ENCODE measurements at regions not wholly inside any gene's neighbourhood (a gene's known extent, or its start where the extent isn't known, plus 50 kb on each side); places are given as distances from the start of the nearest gene placed in this dataset.

DNA sequence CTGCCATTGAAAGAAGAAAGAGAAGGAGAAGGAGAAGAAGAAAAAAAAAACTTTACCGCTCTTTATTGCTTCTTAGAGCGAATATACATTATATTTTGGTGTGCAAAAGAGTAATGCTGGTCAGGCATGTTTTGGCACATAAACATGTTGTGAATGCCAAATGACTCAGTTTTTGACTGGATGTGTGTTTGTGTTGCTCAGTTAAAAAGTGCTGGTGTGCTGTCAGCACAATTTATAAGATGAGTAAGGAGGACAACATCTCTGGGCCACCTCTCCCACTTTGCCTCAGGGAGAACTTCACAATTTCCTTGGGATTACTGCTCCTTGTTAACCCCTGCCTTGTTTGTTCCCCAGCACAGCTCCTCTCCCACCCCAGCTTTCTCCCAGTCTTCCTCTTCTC, 584.8 kb downstream of the ETNK1 start:
- Histone ChIP-seq H3K9me3 (ENCODE audit: severe bottlenecking) (peaks cover under 1% of the 10 kb centered on the region), H3K36me3 (no peaks in the 10 kb centered on the region), H3K27ac (no peak overlapping the region), H3K27me3 (ENCODE audit: insufficient read depth, low read depth, severe bottlenecking) (no peaks in the 10 kb centered on the region), H3K4me3 (ENCODE audit: low read depth, low read length) (no peak overlapping the region)
- TF ChIP-seq, protein P1, sequence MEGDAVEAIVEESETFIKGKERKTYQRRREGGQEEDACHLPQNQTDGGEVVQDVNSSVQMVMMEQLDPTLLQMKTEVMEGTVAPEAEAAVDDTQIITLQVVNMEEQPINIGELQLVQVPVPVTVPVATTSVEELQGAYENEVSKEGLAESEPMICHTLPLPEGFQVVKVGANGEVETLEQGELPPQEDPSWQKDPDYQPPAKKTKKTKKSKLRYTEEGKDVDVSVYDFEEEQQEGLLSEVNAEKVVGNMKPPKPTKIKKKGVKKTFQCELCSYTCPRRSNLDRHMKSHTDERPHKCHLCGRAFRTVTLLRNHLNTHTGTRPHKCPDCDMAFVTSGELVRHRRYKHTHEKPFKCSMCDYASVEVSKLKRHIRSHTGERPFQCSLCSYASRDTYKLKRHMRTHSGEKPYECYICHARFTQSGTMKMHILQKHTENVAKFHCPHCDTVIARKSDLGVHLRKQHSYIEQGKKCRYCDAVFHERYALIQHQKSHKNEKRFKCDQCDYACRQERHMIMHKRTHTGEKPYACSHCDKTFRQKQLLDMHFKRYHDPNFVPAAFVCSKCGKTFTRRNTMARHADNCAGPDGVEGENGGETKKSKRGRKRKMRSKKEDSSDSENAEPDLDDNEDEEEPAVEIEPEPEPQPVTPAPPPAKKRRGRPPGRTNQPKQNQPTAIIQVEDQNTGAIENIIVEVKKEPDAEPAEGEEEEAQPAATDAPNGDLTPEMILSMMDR (IDR thresholded peaks at IDR 0.05; ENCODE audit: low read depth, low read length) = no peak
- no peak for DNase-seq

GRCh38 chr12:23210573-23210972, 585.6 kb downstream of the ETNK1 start:
- no peaks in the 10 kb centered on the region for H3K27me3 ChIP-seq (ENCODE audit: insufficient read depth, low read depth, severe bottlenecking)
- no peak overlapping the region for H3K4me3 ChIP-seq (ENCODE audit: low read depth, low read length)
- H3K27ac ChIP-seq = no peak overlapping the region
- peaks cover 4% of the 10 kb centered on the region for H3K9me3 ChIP-seq (ENCODE audit: severe bottlenecking)
- no peaks in the 10 kb centered on the region for H3K36me3 ChIP-seq
- TF ChIP-seq, protein P1 (IDR thresholded peaks at IDR 0.05; ENCODE audit: low read depth, low read length) = no peak
- no peak for DNase-seq

- Histone ChIP-seq H3K27me3 (ENCODE audit: insufficient read depth, low read depth, severe bottlenecking) (no peaks in the 10 kb centered on the region), H3K36me3 (no peaks in the 10 kb centered on the region), H3K9me3 (ENCODE audit: severe bottlenecking) (peaks cover 4% of the 10 kb centered on the region), H3K4me3 (ENCODE audit: low read depth, low read length) (no peak overlapping the region), H3K27ac (no peak overlapping the region)
- DNase-seq = no peak
- TF ChIP-seq, protein P1 (IDR thresholded peaks at IDR 0.05; ENCODE audit: low read depth, low read length) = no peak
Observed at GRCh38 chr12:23211384-23212320, 586.7 kb downstream of the ETNK1 start.

DNA sequence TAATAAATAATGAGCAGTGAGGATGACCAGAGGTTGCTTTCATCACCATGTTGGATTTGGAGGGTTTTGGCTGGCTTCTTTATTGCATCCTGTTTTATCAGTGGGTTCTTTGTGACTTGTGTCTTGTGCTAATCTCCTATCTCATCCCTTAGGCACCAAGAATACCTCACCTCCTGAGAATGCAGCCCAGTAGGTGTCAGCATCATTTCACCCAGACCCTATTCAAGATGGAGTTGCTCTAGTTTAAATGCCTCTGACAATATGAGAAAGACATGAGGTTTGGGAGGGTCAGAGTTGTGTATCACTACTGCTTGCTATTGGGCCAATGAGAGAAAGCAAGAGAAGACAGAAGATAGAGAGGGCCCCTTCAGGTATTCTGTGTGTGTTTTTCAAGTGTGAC, 592.2 kb downstream of the ETNK1 start:
- peak; percentile 18 for DNase-seq
- Histone ChIP-seq H3K4me3 (ENCODE audit: low read depth, low read length) (no peak overlapping the region), H3K9me3 (ENCODE audit: severe bottlenecking) (peaks cover 4% of the 10 kb centered on the region), H3K36me3 (no peaks in the 10 kb centered on the region), H3K27ac (no peak overlapping the region), H3K27me3 (ENCODE audit: insufficient read depth, low read depth, severe bottlenecking) (no peaks in the 10 kb centered on the region)
- TF ChIP-seq, protein P1 (IDR thresholded peaks at IDR 0.05; ENCODE audit: low read depth, low read length) = no peak

- Histone ChIP-seq H3K36me3 (no peaks in the 10 kb centered on the region), H3K27ac (no peak overlapping the region), H3K4me3 (ENCODE audit: low read depth, low read length) (no peak overlapping the region), H3K27me3 (ENCODE audit: insufficient read depth, low read depth, severe bottlenecking) (no peaks in the 10 kb centered on the region), H3K9me3 (ENCODE audit: severe bottlenecking) (peaks cover 4% of the 10 kb centered on the region)
- no peak for DNase-seq
- TF ChIP-seq, protein P1 (IDR thresholded peaks at IDR 0.05; ENCODE audit: low read depth, low read length) = no peak
Observed at GRCh38 chr12:23217667-23218066, 592.7 kb downstream of the ETNK1 start.

All from WERI-Rb-1 (cell line).